ENCODE measurements at regions not wholly inside any gene's neighbourhood (a gene's known extent, or its start where the extent isn't known, plus 50 kb on each side); places are given as distances from the start of the nearest gene placed in this dataset.

DNA sequence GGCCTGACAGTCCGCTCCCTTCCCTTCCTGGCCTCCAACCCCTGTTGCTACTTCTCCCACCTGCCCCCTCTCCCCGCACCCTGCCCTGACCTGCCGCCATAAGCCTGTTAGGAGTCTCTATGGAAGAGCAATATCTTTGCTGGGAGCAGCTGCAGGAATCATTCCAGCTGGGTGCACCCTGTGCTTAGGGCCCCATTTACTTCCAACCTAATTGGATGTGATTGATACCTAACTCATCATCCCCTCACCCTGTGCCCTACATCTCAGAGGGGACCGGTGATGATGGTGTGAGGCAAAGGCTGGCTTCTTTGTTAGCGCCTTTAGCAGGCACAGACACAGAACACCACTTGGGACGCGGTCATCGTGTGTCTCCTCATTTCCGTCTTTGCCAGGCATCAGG lies 80.0 kb upstream of the FAM180A start:
- FAIRE-seq (no peak), DNase-seq (no peak)
- Histone ChIP-seq H3K9ac (ENCODE audit: low read length in 3 of 3) (no peak overlapping the region), H3K27ac (ENCODE audit: low read depth in 2 of 2, low read length in 2 of 2) (no peak overlapping the region), H3K4me3 (ENCODE audit: low read length in 3 of 3) (no peak overlapping the region), H3K4me1 (ENCODE audit: control insufficient read depth in 2 of 3, insufficient read depth in 2 of 3, low read depth in 1 of 3, low read length in 3 of 3) (no peaks in the 10 kb centered on the region), H3K36me3 (ENCODE audit: control insufficient read depth in 2 of 3, insufficient read depth in 3 of 3, low read length in 3 of 3) (no peaks in the 10 kb centered on the region), H3K27me3 (ENCODE audit: control insufficient read depth, insufficient read depth, low read length) (no peaks in the 10 kb centered on the region), H3K9me3 (ENCODE audit: control insufficient read depth in 2 of 3, insufficient read depth in 1 of 3, low read length in 3 of 3) (no peaks in the 10 kb centered on the region)
- TF ChIP-seq, protein P1, sequence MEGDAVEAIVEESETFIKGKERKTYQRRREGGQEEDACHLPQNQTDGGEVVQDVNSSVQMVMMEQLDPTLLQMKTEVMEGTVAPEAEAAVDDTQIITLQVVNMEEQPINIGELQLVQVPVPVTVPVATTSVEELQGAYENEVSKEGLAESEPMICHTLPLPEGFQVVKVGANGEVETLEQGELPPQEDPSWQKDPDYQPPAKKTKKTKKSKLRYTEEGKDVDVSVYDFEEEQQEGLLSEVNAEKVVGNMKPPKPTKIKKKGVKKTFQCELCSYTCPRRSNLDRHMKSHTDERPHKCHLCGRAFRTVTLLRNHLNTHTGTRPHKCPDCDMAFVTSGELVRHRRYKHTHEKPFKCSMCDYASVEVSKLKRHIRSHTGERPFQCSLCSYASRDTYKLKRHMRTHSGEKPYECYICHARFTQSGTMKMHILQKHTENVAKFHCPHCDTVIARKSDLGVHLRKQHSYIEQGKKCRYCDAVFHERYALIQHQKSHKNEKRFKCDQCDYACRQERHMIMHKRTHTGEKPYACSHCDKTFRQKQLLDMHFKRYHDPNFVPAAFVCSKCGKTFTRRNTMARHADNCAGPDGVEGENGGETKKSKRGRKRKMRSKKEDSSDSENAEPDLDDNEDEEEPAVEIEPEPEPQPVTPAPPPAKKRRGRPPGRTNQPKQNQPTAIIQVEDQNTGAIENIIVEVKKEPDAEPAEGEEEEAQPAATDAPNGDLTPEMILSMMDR (IDR thresholded peaks at IDR 0.05; ENCODE audit: borderline replicate concordance, extremely low read depth, insufficient read depth) = no peak
- intact Hi-C loops (cut with DNase I) = no loop called here

DNA sequence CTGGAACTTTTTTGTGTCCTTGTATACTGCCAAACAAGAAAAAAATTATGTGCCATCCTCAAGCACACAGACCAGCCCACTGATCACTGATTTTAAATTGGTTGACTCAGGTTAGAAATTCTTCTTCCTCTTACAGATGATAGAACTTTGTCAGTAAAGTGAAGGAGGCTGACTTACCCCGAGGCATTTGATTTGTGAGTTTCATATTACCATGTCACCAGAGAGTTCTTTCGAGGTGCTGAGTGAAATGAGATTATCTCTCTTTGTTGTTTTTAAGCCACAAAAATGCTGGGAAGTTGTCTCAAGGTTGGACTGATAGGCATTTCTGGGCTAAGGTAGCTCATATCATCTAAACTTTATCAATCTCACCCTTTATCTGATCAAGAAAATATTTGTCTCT lies 78.8 kb upstream of the FAM180A start:
- Histone ChIP-seq H3K4me3 (ENCODE audit: low read length in 3 of 3) (no peak overlapping the region), H3K27ac (ENCODE audit: low read depth in 2 of 2, low read length in 2 of 2) (no peak overlapping the region), H3K36me3 (ENCODE audit: control insufficient read depth in 2 of 3, insufficient read depth in 3 of 3, low read length in 3 of 3) (no peaks in the 10 kb centered on the region), H3K27me3 (ENCODE audit: control insufficient read depth, insufficient read depth, low read length) (no peaks in the 10 kb centered on the region), H3K4me1 (ENCODE audit: control insufficient read depth in 2 of 3, insufficient read depth in 2 of 3, low read depth in 1 of 3, low read length in 3 of 3) (no peaks in the 10 kb centered on the region), H3K9ac (ENCODE audit: low read length in 3 of 3) (no peak overlapping the region), H3K9me3 (ENCODE audit: control insufficient read depth in 2 of 3, insufficient read depth in 1 of 3, low read length in 3 of 3) (no peaks in the 10 kb centered on the region)
- DNase-seq (no peak), FAIRE-seq (no peak)
- TF ChIP-seq, protein P1 (IDR thresholded peaks at IDR 0.05; ENCODE audit: borderline replicate concordance, extremely low read depth, insufficient read depth) = no peak
- intact Hi-C loops (cut with DNase I) = no loop called here

DNA sequence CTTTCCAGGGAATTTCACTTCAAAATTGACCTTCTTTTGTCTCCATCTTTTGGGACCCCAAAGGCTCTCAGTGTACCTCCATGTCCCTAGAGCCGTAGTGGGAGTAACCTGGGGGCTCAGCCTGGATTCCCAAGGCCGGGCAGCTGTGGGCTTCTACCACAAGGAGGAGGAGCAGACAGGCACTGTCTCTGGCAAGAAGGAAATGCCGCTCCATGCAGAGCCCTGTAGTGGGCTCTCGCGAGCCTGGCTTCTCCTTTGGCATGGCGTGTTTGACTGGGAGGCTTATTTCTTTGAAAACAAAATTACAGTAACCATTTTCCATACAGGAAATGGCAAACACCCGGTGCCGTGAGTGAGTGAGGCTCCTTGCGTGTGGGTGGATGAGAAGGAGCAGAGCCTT lies 76.8 kb upstream of the FAM180A start:
- Histone ChIP-seq H3K4me1 (ENCODE audit: control insufficient read depth in 2 of 3, insufficient read depth in 2 of 3, low read depth in 1 of 3, low read length in 3 of 3) (no peaks in the 10 kb centered on the region), H3K9me3 (ENCODE audit: control insufficient read depth in 2 of 3, insufficient read depth in 1 of 3, low read length in 3 of 3) (no peaks in the 10 kb centered on the region), H3K27ac (ENCODE audit: low read depth in 2 of 2, low read length in 2 of 2) (no peak overlapping the region), H3K36me3 (ENCODE audit: control insufficient read depth in 2 of 3, insufficient read depth in 3 of 3, low read length in 3 of 3) (no peaks in the 10 kb centered on the region), H3K27me3 (ENCODE audit: control insufficient read depth, insufficient read depth, low read length) (no peaks in the 10 kb centered on the region), H3K9ac (ENCODE audit: low read length in 3 of 3) (no peak overlapping the region), H3K4me3 (ENCODE audit: low read length in 3 of 3) (no peak overlapping the region)
- TF ChIP-seq, protein P1 (IDR thresholded peaks at IDR 0.05; ENCODE audit: borderline replicate concordance, extremely low read depth, insufficient read depth) = no peak
- intact Hi-C loops (cut with DNase I) = no loop called here
- no peak for FAIRE-seq
- DNase-seq = no peak

DNA sequence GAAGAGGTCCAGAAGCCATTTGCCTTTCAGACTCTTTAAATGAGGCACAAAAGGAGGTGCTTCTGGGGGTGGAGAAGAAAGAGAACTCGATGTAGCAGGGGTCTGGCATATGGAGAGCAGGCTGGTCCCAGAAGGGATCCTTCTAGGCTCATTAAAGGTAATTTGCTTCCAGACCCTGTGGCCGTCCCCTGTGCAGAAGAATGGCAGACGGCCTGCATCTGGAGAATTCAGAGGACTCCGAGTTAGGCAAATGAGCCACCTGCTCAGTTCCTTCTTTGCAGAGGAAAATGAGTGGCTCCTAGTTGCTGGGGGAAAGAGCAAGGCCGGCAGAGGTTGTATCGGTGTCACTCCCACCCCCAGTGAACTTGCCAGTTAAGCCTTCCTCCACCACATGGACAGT lies 73.8 kb upstream of the FAM180A start:
- DNase-seq (no peak), FAIRE-seq (no peak)
- intact Hi-C loops (cut with DNase I) = no loop called here
- Histone ChIP-seq H3K9me3 (ENCODE audit: control insufficient read depth in 2 of 3, insufficient read depth in 1 of 3, low read length in 3 of 3) (no peaks in the 10 kb centered on the region), H3K36me3 (ENCODE audit: control insufficient read depth in 2 of 3, insufficient read depth in 3 of 3, low read length in 3 of 3) (no peaks in the 10 kb centered on the region), H3K4me1 (ENCODE audit: control insufficient read depth in 2 of 3, insufficient read depth in 2 of 3, low read depth in 1 of 3, low read length in 3 of 3) (no peaks in the 10 kb centered on the region), H3K27me3 (ENCODE audit: control insufficient read depth, insufficient read depth, low read length) (no peaks in the 10 kb centered on the region), H3K27ac (ENCODE audit: low read depth in 2 of 2, low read length in 2 of 2) (no peak overlapping the region), H3K9ac (ENCODE audit: low read length in 3 of 3) (no peak overlapping the region), H3K4me3 (ENCODE audit: low read length in 3 of 3) (no peak overlapping the region)
- TF ChIP-seq, protein P1 (IDR thresholded peaks at IDR 0.05; ENCODE audit: borderline replicate concordance, extremely low read depth, insufficient read depth) = no peak

All from kidney (tissue), 13 donors.